Nephron progenitor cell (in vitro differentiated cells): ENCODE measurements at regions not wholly inside any gene's neighbourhood (a gene's known extent, or its start where the extent isn't known, plus 50 kb on each side); places are given as distances from the start of the nearest gene placed in this dataset.

Experiments
- DNase-seq: peaks from one replicate; pipeline ENCODE4 v3.0.0; 2021
- H3K27ac Mint-ChIP-seq: 2 replicates; pipeline ENCODE4 v1.8.0; 2021; ENCODE audit warnings: mild to moderate bottlenecking, moderate library complexity, mixed read lengths
- H3K27me3 Mint-ChIP-seq: 2 replicates; pipeline ENCODE4 v1.8.0; 2021; ENCODE audit warnings: mild to moderate bottlenecking, low read depth, mixed read lengths; ENCODE audit not compliant: poor library complexity
- H3K36me3 Mint-ChIP-seq: 2 replicates; pipeline ENCODE4 v1.8.0; 2021; ENCODE audit warnings: low read depth, mixed read lengths
- H3K4me1 Mint-ChIP-seq: 2 replicates; pipeline ENCODE4 v1.8.0; 2021; ENCODE audit warnings: mixed read lengths
- H3K4me3 Mint-ChIP-seq: 2 replicates; pipeline ENCODE4 v1.8.0; 2021; ENCODE audit warnings: mild to moderate bottlenecking, moderate library complexity, mixed read lengths
- H3K9me3 Mint-ChIP-seq: 2 replicates; pipeline ENCODE4 v1.8.0; 2021; ENCODE audit warnings: mild to moderate bottlenecking, moderate library complexity, mixed read lengths
- CTCF ChIP-seq: fragments of 200-600 bp; sonication (generic); IDR thresholded peaks from 2 replicates; pipeline ENCODE4 v1.5.0; 2021; ENCODE audit warnings: antibody characterized with exemption

- H3K27ac Mint-ChIP-seq, result no peak overlapping the region
- no peaks in the 10 kb centered on the region for H3K36me3 Mint-ChIP-seq
- peaks cover 20% of the 10 kb centered on the region for H3K4me1 Mint-ChIP-seq
- no peak overlapping the region for H3K4me3 Mint-ChIP-seq
- TF ChIP-seq CTCF, result no peak
- H3K27me3 Mint-ChIP-seq, result no peaks in the 10 kb centered on the region
- DNase-seq, result no peak
- no peaks in the 10 kb centered on the region for H3K9me3 Mint-ChIP-seq
Observed at GRCh38 chr5:118554241-118554640, 434.1 kb downstream of the DTWD2 start.

GRCh38 chr5:118553662-118554061 lies 434.7 kb downstream of the DTWD2 start:
- H3K4me3 Mint-ChIP-seq, result no peak overlapping the region
- TF ChIP-seq CTCF, result no peak
- DNase-seq, result no peak
- H3K36me3 Mint-ChIP-seq, result no peaks in the 10 kb centered on the region
- H3K4me1 Mint-ChIP-seq, result peaks cover 19% of the 10 kb centered on the region
- no peaks in the 10 kb centered on the region for H3K9me3 Mint-ChIP-seq
- no peak overlapping the region for H3K27ac Mint-ChIP-seq
- H3K27me3 Mint-ChIP-seq, result no peaks in the 10 kb centered on the region

- no peaks in the 10 kb centered on the region for H3K27me3 Mint-ChIP-seq
- no peaks in the 10 kb centered on the region for H3K9me3 Mint-ChIP-seq
- H3K36me3 Mint-ChIP-seq, result no peaks in the 10 kb centered on the region
Observed at GRCh38 chr5:118552731-118553360, 435.5 kb downstream of the DTWD2 start.

GRCh38 chr5:118552146-118552545 lies 436.2 kb downstream of the DTWD2 start:
- Mint-ChIP-seq H3K4me1 (peaks cover 7% of the 10 kb centered on the region), H3K4me3 (no peak overlapping the region), H3K27ac (no peak overlapping the region), H3K27me3 (no peaks in the 10 kb centered on the region), H3K36me3 (no peaks in the 10 kb centered on the region), H3K9me3 (no peaks in the 10 kb centered on the region)
- no peak for TF ChIP-seq CTCF
- DNase-seq, result no peak

More at GRCh38 chr5:118552731-118553360, 435.5 kb downstream of the DTWD2 start:
- Mint-ChIP-seq H3K4me1 (peaks cover 11% of the 10 kb centered on the region), H3K27ac (no peak overlapping the region), H3K4me3 (no peak overlapping the region)
- DNase-seq, result no peak
- TF ChIP-seq CTCF, result no peak

GRCh38 chr5:118551716-118552115 lies 436.6 kb downstream of the DTWD2 start:
- Mint-ChIP-seq H3K4me1 (peaks cover 2% of the 10 kb centered on the region), H3K9me3 (no peaks in the 10 kb centered on the region), H3K4me3 (no peak overlapping the region), H3K27me3 (no peaks in the 10 kb centered on the region), H3K27ac (no peak overlapping the region), H3K36me3 (no peaks in the 10 kb centered on the region)
- DNase-seq, result no peak
- TF ChIP-seq CTCF, result no peak

GRCh38 chr5:118551031-118551430 lies 437.3 kb downstream of the DTWD2 start:
- no peaks in the 10 kb centered on the region for H3K9me3 Mint-ChIP-seq
- TF ChIP-seq CTCF, result no peak
- DNase-seq, result no peak
- H3K4me3 Mint-ChIP-seq, result no peak overlapping the region
- H3K27me3 Mint-ChIP-seq, result no peaks in the 10 kb centered on the region
- no peaks in the 10 kb centered on the region for H3K36me3 Mint-ChIP-seq
- H3K27ac Mint-ChIP-seq, result no peak overlapping the region
- no peaks in the 10 kb centered on the region for H3K4me1 Mint-ChIP-seq
